T1000 (cell line): ENCODE measurements at regions not wholly inside any gene's neighbourhood (a gene's known extent, or its start where the extent isn't known, plus 50 kb on each side); places are given as distances from the start of the nearest gene placed in this dataset.

Source experiments
- DNase-seq: peaks from one replicate; lab custom pipeline; 2025; ENCODE audit warnings: mixed read lengths; lab: John Stamatoyannopoulos, UW

GRCh38 chr2:3062476-3063260 is 314.9 kb downstream of the EIPR1 start:
- DNase-seq = no peak

- no peak for DNase-seq
Observed at GRCh38 chr2:3060049-3060448, 317.6 kb downstream of the EIPR1 start.

GRCh38 chr2:3059141-3059925 is 318.3 kb downstream of the EIPR1 start:
- no peak for DNase-seq

GRCh38 chr2:3054066-3054465 is 323.6 kb downstream of the EIPR1 start:
- no peak for DNase-seq

DNA sequence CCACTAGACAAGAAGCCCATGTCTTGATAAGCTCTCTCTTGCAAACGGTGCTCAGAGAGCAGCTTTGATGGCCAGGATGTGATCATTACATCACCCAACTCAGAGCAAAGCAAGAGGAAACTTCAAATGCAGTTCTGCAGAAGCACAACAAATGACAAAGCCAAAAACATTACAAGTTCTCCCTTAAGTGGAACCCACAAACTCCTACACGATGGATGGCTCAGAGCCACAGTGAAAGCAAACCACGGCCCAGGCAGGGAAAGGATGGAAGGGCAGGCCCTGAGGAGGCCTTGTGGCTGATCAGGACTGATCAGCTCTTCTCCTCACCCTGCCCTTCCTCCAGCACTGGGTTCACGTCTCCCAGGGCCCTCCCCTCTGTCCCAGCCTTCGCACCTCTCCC is 326.4 kb downstream of the EIPR1 start:
- DNase-seq = no peak

DNA sequence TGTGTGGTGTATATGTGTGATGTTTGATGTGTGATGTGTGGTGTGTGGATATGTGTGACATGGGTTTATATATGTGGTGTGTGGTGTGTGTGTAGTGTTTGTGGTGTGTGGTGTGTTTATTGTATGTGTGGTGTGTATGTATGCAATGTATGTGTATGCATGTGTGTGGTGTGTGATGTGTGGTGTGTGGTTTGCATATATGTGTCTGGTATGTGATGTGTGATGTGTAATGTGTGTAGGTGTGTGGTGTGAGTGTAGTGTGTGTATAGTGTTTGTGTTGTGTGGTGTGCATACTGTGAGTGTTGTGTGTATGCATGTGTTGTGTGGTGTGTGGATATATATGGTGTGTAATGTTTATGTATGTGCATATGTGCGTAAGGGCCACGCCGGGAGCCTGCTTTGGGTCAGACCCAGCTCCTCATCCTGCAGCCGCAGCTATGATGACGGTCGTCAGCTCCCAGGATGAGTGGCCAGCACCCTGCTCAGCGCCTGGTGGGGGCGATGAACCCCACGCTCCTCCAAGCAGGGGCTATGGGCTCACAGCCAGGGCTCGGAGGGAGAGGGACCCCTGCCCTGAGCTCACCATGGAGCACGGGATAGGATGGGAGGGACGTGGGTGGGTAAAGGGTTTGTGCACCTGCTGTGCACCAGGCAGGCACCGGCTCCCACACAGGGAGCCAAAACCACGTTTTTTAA is 331.3 kb downstream of the EIPR1 start:
- no peak for DNase-seq

DNA sequence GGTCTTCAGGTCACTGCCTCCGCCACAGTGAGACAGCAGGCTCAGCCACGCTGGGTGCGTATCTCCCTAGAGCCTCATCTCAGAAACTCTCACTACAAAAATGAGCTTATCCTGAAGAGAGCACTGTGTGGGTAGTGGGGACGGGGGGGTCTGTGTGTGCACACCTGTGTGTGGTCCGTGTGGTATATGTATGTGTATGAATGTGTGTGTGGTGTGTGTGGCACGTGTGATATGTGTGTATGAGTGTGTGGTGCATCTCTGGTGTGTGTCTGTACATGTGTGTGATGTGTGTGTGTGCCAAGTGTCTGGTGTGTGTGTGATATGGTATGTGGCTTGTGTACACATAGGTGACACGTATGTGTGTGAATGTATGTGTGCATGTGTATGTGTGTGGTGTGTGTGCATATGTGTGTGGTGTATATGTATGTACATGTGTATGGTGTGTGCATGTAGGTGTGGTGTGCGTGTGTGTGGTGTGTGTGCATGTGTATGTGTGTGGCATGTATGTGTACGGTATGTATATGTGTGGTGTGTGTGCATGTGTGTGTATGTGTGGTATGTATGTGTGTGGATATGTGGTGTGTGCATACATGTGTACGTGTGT is 332.2 kb downstream of the EIPR1 start:
- DNase-seq = no peak

DNA sequence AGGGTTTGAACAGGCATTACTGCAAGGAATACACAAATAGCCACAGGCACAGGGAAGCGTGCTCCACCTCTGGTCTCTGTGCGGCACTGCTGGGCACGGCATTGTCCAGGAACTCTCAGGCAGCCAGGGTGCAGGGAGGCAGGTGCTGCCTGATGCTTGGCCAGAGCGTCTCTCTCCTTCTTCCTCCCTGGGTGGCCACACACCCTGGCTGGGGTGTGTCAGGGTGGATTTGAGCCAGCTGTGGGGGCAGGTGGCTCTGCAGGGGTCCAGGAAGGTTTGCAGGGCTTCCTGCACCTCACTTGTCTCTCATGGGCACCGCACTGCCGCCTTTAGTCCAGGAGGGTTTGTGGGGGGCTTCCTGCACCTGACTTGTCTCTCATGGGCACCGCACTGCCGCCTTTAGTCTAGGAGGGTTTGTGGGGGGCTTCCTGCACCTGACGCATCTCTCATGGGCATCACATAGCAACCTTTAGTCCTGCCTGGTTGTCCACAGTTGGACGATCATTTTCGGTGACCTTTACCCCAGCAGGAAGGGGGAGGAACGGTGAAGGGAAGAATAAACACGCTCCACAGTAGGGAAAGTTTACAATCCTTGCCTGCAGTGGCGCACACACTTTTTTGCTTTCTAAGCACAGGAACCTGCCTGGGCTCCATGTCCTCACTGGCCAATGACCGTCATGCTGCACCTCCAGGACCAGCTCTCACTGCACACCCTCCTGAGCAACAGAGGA is 332.9 kb downstream of the EIPR1 start:
- no peak for DNase-seq

DNA sequence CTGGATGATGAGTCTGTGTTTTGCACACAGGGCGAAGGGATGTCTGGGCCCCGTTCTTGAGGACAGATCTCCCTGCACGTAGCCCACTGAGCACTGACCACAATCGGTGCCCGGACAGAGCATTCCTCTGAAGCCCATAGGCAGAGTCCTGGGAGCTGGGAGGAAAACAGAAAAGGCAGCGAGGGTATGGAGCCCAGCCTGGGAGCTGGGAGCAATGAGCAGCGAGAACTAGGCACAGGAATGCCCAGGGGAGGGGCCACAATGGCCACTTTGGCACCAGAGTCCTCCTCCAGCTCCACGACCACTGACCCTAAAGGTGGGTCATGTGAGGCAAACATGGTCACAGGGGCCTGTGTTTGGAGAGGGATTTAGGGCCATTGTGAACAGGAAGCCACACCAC is 333.9 kb downstream of the EIPR1 start:
- no peak for DNase-seq

- DNase-seq = no peak
Observed at GRCh38 chr2:3042601-3043585, 334.7 kb downstream of the EIPR1 start.

- DNase-seq = no peak
Observed at GRCh38 chr2:3041841-3042600, 335.6 kb downstream of the EIPR1 start.

DNA sequence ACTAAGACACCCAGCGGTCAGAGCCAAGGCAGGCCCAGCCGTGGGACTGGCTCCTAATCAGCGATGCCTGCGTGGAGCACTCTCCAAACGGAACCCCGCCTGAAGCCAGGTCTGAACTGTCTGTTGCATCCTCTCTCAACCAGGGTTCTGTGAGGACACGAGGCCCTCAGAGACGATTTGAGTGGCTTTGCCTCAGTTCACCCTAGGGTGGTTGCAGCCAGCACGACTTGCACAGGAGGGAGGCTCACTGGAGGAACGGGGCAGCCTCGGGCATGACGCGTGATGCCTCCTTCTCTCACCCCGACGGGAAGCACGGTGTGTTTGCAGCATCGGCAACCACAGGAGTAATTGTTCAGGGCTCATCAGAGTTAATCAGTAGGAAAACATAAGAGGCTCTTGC is 336.4 kb downstream of the EIPR1 start:
- no peak for DNase-seq

- no peak for DNase-seq
Observed at GRCh38 chr2:3040496-3041140, 337.0 kb downstream of the EIPR1 start.

DNA sequence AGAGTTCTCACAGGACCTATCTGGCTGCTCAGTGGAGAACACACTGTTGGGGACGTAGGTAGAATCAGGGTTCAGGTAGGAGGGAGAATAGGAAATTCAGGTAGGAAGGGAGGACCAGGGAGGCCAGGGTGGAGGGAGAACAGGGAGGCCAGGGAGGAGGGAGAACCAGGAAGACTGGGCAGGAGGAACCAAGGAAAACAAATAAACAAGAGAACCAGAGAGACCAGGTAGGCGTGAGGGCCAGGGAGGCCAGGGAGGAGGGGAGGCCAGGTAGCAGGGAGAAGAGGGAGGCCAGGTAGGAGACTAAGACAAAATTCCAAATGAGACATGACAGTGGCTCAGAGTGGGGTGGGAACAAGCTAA is 337.6 kb downstream of the EIPR1 start:
- DNase-seq = no peak

DNA sequence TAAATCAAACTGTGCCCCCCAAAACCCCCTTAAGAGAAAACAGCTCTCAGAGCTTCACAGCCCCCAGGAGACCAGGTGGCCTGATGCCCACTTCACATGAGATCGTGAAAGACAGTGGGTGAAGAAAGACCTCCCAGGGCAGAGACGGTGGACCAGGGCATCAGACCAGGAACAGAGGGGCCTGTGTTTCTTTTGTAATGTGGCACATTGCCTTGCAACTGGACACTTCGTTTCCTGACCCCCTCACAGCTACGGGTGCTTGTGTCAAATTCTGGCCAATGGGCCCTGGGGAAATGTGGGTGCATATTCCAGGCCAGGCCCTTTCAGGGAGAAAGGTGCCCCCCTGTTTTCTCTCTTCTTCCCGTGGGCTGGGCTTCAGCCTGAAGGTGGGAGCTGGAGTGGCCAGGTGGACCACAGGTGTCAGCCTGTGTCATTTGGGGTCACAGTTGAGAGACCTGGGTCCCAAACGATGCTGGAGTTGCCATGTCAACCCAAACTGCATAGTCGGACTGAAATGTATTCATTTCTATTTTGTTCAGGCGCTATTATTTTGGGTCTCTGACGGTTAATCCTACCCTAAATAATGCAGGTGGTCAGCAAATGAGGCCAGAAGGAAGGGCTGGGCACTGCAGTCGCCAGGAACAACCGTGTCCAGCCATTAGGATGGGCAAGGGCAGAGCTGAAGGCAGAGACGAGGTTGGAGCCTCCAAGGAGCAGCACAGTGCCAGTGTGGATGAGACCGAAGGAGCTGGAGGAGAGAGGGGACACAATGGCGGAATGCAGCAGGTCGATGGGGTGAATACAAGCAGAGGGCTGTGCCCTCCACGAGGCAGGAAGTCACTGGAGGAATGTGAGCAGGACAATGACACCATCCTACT is 338.2 kb downstream of the EIPR1 start:
- DNase-seq = no peak

DNA sequence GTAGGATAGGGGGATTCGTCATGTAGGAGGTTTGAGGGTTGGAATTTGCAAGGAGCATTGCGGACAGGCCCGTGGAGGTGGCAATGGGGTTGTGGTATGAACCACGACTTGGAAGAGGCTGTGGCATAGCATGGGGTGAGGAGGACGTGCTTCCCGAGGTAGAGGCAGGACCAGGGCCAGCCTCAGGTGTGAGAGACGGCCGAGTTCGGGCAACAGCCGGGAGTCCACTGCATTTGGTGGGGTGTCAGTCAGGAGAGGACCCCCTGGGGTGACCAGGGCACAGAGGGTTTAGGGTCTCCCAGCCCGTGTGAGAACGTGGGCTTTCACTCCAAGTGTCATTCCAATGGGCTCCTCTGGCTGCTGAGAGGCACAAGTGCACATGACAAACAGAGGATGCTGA is 339.0 kb downstream of the EIPR1 start:
- DNase-seq = no peak

- no peak for DNase-seq
Observed at GRCh38 chr2:3037196-3038194, 340.1 kb downstream of the EIPR1 start.
